IPS-NIHi7 (cell line): ENCODE measurements at regions not wholly inside any gene's neighbourhood (a gene's known extent, or its start where the extent isn't known, plus 50 kb on each side); places are given as distances from the start of the nearest gene placed in this dataset.
"Not testable (repeated sequence)": the region's sequence is repeated elsewhere in the genome, so short reads cannot be mapped to it uniquely, and the experiment has no call there.

ENCODE experiments used
- DNase-seq: peaks from one replicate; pipeline ENCODE4 v3.0.0; 2012; ENCODE audit warnings: mixed read lengths; ENCODE audit errors: extremely low spot score

GRCh38 chr20:39986173-39986904, 702.7 kb downstream of the MAFB start:
- DNase-seq: peak; percentile 48

GRCh38 chr20:39985271-39985827, 703.7 kb downstream of the MAFB start:
- no peak for DNase-seq

GRCh38 chr20:39983655-39984054, 705.4 kb downstream of the MAFB start:
- DNase-seq: no peak

GRCh38 chr20:39983183-39983582, 705.9 kb downstream of the MAFB start:
- no peak for DNase-seq

GRCh38 chr20:39974966-39975501, 714.0 kb downstream of the MAFB start:
- DNase-seq: no peak

GRCh38 chr20:39968495-39968894, 720.5 kb downstream of the MAFB start:
- DNase-seq: no peak

GRCh38 chr20:39967806-39968205, 721.2 kb downstream of the MAFB start:
- no peak for DNase-seq

- no peak for DNase-seq
Observed at GRCh38 chr20:39961637-39962244, 727.3 kb downstream of the MAFB start.

- peak; percentile 33 for DNase-seq
Observed at GRCh38 chr20:39960522-39961428, 728.3 kb downstream of the MAFB start.

GRCh38 chr20:39957911-39958310, 731.1 kb downstream of the MAFB start:
- not testable (repeated sequence) for DNase-seq

GRCh38 chr20:39954621-39955020, 734.4 kb downstream of the MAFB start:
- no peak for DNase-seq

- DNase-seq: no peak
Observed at GRCh38 chr20:39946931-39947330, 742.1 kb downstream of the MAFB start.

- DNase-seq: no peak
Observed at GRCh38 chr20:39946053-39946810, 742.8 kb downstream of the MAFB start.

- DNase-seq: no peak
Observed at GRCh38 chr20:39944861-39945260, 744.2 kb downstream of the MAFB start.

- DNase-seq: no peak
Observed at GRCh38 chr20:39943336-39943735, 745.7 kb downstream of the MAFB start.

GRCh38 chr20:39941245-39941644, 747.8 kb downstream of the MAFB start:
- no peak for DNase-seq

- no peak for DNase-seq
Observed at GRCh38 chr20:39939241-39939865, 749.7 kb downstream of the MAFB start.

GRCh38 chr20:39936401-39936800, 752.6 kb downstream of the MAFB start:
- no peak for DNase-seq

- DNase-seq: no peak
Observed at GRCh38 chr20:39935901-39936300, 753.1 kb downstream of the MAFB start.

GRCh38 chr20:39916236-39916765, 772.7 kb downstream of the MAFB start:
- no peak for DNase-seq
